H1 (cell line): ENCODE measurements at regions not wholly inside any gene's neighbourhood (a gene's known extent, or its start where the extent isn't known, plus 50 kb on each side); places are given as distances from the start of the nearest gene placed in this dataset.

Experiments
- CTCF ChIP-seq, 3 experiments: IDR thresholded peaks; 1 replicate in 2 of 3; 2 replicates in 1 of 3; pipeline versions ENCODE4 v1.5.1 to v1.6.1; 2011; ENCODE audit warnings: low read length in 3 of 3, mild to moderate bottlenecking in 3 of 3, inconsistent platforms in 2 of 3, low read depth in 1 of 3, moderate library complexity in 1 of 3; ENCODE audit not compliant: insufficient read depth in 1 of 3; ENCODE audit errors: control extremely low read depth in 1 of 3
- GABPA ChIP-seq: IDR thresholded peaks from 2 replicates; pipeline ENCODE4 v1.6.1; 2011; ENCODE audit warnings: mild to moderate bottlenecking, low read length, moderate library complexity, borderline replicate concordance; ENCODE audit not compliant: insufficient read depth
- MAFK ChIP-seq: IDR thresholded peaks from 2 replicates; pipeline ENCODE4 v1.6.1; 2012; ENCODE audit warnings: low read depth, mild to moderate bottlenecking, improper control_type of control experiment, low read length
- MAX ChIP-seq: IDR thresholded peaks from 2 replicates; pipeline ENCODE4 v1.6.1; 2012; ENCODE audit warnings: inconsistent platforms
- NRF1 ChIP-seq: IDR thresholded peaks from 2 replicates; pipeline ENCODE4 v1.6.1; 2011; ENCODE audit warnings: mild to moderate bottlenecking, low read depth, low read length, improper control_type of control experiment
- POLR2A ChIP-seq, 2 experiments: IDR thresholded peaks; 1 replicate in 1 of 2; 2 replicates in 1 of 2; pipeline ENCODE4 v1.6.1; 2011; ENCODE audit warnings: low read depth in 2 of 2, low read length in 2 of 2, mild to moderate bottlenecking in 2 of 2; ENCODE audit errors: control extremely low read depth in 1 of 2
- POLR2AphosphoS5 ChIP-seq: IDR thresholded peaks from 2 replicates; pipeline ENCODE4 v1.6.1; 2011; ENCODE audit warnings: low read depth, low read length
- RFX5 ChIP-seq: IDR thresholded peaks from 2 replicates; pipeline ENCODE4 v1.6.1; 2011; ENCODE audit warnings: low read depth, low read length, improper control_type of control experiment, borderline replicate concordance
- TF ChIP-seq, protein P1 (sequence below): fragments of 300-600 bp; sonication (generic); IDR thresholded peaks from 2 replicates; pipeline ENCODE4 v1.7.1; 2012; ENCODE audit warnings: low read length, moderate library complexity, mild to moderate bottlenecking, inconsistent platforms; ENCODE audit not compliant: insufficient replicate concordance

GRCh38 chr9:13446938-13447842 is 167.7 kb upstream of the MPDZ start:
- TF ChIP-seq, protein P1, sequence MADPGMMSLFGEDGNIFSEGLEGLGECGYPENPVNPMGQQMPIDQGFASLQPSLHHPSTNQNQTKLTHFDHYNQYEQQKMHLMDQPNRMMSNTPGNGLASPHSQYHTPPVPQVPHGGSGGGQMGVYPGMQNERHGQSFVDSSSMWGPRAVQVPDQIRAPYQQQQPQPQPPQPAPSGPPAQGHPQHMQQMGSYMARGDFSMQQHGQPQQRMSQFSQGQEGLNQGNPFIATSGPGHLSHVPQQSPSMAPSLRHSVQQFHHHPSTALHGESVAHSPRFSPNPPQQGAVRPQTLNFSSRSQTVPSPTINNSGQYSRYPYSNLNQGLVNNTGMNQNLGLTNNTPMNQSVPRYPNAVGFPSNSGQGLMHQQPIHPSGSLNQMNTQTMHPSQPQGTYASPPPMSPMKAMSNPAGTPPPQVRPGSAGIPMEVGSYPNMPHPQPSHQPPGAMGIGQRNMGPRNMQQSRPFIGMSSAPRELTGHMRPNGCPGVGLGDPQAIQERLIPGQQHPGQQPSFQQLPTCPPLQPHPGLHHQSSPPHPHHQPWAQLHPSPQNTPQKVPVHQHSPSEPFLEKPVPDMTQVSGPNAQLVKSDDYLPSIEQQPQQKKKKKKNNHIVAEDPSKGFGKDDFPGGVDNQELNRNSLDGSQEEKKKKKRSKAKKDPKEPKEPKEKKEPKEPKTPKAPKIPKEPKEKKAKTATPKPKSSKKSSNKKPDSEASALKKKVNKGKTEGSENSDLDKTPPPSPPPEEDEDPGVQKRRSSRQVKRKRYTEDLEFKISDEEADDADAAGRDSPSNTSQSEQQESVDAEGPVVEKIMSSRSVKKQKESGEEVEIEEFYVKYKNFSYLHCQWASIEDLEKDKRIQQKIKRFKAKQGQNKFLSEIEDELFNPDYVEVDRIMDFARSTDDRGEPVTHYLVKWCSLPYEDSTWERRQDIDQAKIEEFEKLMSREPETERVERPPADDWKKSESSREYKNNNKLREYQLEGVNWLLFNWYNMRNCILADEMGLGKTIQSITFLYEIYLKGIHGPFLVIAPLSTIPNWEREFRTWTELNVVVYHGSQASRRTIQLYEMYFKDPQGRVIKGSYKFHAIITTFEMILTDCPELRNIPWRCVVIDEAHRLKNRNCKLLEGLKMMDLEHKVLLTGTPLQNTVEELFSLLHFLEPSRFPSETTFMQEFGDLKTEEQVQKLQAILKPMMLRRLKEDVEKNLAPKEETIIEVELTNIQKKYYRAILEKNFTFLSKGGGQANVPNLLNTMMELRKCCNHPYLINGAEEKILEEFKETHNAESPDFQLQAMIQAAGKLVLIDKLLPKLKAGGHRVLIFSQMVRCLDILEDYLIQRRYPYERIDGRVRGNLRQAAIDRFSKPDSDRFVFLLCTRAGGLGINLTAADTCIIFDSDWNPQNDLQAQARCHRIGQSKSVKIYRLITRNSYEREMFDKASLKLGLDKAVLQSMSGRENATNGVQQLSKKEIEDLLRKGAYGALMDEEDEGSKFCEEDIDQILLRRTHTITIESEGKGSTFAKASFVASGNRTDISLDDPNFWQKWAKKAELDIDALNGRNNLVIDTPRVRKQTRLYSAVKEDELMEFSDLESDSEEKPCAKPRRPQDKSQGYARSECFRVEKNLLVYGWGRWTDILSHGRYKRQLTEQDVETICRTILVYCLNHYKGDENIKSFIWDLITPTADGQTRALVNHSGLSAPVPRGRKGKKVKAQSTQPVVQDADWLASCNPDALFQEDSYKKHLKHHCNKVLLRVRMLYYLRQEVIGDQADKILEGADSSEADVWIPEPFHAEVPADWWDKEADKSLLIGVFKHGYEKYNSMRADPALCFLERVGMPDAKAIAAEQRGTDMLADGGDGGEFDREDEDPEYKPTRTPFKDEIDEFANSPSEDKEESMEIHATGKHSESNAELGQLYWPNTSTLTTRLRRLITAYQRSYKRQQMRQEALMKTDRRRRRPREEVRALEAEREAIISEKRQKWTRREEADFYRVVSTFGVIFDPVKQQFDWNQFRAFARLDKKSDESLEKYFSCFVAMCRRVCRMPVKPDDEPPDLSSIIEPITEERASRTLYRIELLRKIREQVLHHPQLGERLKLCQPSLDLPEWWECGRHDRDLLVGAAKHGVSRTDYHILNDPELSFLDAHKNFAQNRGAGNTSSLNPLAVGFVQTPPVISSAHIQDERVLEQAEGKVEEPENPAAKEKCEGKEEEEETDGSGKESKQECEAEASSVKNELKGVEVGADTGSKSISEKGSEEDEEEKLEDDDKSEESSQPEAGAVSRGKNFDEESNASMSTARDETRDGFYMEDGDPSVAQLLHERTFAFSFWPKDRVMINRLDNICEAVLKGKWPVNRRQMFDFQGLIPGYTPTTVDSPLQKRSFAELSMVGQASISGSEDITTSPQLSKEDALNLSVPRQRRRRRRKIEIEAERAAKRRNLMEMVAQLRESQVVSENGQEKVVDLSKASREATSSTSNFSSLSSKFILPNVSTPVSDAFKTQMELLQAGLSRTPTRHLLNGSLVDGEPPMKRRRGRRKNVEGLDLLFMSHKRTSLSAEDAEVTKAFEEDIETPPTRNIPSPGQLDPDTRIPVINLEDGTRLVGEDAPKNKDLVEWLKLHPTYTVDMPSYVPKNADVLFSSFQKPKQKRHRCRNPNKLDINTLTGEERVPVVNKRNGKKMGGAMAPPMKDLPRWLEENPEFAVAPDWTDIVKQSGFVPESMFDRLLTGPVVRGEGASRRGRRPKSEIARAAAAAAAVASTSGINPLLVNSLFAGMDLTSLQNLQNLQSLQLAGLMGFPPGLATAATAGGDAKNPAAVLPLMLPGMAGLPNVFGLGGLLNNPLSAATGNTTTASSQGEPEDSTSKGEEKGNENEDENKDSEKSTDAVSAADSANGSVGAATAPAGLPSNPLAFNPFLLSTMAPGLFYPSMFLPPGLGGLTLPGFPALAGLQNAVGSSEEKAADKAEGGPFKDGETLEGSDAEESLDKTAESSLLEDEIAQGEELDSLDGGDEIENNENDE, result no peak
- no peak for TF ChIP-seq MAX
- TF ChIP-seq RFX5, result no peak
- no peak for TF ChIP-seq CTCF (IDR thresholded peaks at IDR 0.05; ENCODE audit: control extremely low read depth in 1 of 3, insufficient read depth in 1 of 3, low read depth in 1 of 3, low read length in 3 of 3)
- no peak for TF ChIP-seq POLR2A (IDR thresholded peaks at IDR 0.05; ENCODE audit: control extremely low read depth in 1 of 2, low read depth in 2 of 2, low read length in 2 of 2)
- no peak for TF ChIP-seq POLR2AphosphoS5
- no peak for TF ChIP-seq MAFK
- TF ChIP-seq NRF1, result no peak
- no peak for TF ChIP-seq GABPA
